Caki2 (cell line): ENCODE measurements at regions not wholly inside any gene's neighbourhood (a gene's known extent, or its start where the extent isn't known, plus 50 kb on each side); places are given as distances from the start of the nearest gene placed in this dataset.
A peak's percentile ranks its signal among the peaks of the same experiment; 100 is the strongest.

Experiments used
- DNase-seq: peaks from one replicate; pipeline ENCODE4 v3.0.0-alpha.2; 2015; ENCODE audit warnings: low read depth
- in situ Hi-C: cut with HindIII; loops from 2 replicates; pipeline ENCODE4 v1.10.0; 2016; ENCODE audit warnings: low sequenced_read_pairs, low pct_unique_long_range_greater_than_20kb, mixed read lengths

DNA sequence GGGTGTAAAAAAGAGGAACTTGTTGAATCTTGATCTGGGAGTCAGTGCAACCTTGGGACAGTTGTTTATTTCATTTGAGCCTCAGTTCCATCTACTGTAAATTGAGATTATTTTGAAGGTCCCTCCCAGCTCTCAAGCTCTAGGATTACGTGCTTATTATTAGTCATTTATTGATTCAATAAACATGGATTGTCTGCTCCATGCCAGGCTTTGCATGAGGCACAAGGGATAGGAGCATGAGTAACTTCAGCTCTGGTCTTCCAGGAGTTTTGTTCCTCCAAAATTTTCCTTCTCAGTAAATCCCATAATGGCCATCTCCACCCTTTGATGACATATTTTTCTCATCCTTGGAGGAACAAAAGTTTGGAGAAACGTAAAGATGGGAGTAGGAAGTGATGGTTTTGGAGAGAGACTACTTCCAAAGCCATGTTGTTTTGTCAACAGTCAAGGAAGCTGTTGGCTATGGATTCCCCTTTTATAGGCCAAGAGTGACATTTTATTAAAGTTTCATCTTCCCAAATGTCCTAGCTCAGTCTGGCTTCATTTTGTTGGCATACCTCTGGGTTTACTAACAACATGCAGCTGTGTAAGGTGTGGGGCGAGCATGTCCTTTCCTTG is 244.6 kb downstream of the DMRT2 start:
- in situ Hi-C loops = no loop called here
- DNase-seq = no peak

GRCh38 chr9:1296331-1296730 is 246.2 kb downstream of the DMRT2 start:
- in situ Hi-C loops = no loop called here
- no peak for DNase-seq

GRCh38 chr9:1298046-1298445 is 247.9 kb downstream of the DMRT2 start:
- in situ Hi-C loops = no loop called here
- no peak for DNase-seq

DNA sequence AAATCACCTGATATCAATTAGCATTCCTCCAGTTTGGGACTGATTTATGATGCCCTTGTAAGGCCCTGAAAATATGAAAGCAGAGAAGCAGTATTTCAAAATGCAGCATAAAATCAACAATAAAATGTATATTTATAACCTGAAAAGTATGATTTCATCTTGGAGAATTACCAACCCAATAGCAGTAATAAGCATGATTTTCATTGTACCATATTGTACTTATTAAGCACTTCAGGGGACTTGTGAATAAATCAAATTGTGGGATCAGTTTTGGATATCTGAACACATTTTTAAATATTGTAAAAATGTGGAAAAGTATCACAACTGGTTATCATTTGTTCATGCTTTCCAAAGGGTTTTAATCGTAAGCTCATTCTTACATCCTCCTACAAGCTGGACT is 250.8 kb downstream of the DMRT2 start:
- in situ Hi-C loops = no loop called here
- DNase-seq = no peak

GRCh38 chr9:1303932-1304331 is 253.8 kb downstream of the DMRT2 start:
- in situ Hi-C loops = no loop called here
- no peak for DNase-seq

GRCh38 chr9:1311462-1312042 is 261.4 kb downstream of the DMRT2 start:
- DNase-seq = no peak
- in situ Hi-C loops = no loop called here

DNA sequence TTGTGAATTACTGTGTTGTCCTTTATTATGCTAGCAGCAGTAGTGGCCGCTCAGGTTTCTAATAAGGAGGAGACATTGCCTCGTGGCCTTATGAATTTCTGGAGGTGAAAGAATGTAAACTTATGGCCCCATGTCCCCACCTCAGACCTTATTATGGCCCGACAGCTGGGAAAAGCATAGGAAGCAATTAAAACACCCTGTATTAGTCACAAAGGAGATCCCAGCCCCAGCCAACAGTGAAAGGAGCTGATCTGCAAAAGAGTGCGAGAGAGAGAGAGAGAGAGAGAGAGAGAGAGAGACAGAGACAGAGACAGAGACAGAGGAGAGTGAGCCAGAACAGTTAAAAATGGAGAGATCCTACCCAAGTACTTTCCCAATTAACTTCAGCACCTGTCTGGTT is 269.3 kb downstream of the DMRT2 start:
- in situ Hi-C loops = no loop called here
- DNase-seq = no peak

DNA sequence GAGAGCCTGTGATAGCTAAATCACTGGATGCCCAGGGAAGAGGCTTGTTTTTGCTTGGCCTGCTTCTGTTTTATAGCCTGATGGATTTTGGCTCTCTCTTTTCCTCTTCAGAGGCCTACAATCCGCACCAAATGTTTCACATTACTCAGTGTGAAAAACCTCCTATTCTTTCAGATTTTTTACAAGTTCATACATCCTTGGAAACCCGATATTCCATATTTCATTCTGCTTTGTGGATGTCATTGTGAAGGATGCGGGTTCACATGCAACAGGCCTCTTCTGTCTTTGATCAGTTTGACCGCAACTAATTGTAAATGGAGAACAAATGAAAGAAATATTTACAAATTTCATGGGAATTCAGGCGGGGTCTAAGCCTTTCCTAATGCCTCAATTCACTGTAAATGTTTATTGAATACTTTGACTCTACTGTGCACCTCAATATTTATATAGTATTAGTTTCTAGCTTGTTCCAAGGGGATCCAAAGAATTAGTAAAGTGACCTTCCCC is 269.9 kb downstream of the DMRT2 start:
- in situ Hi-C loops = no loop called here

DNA sequence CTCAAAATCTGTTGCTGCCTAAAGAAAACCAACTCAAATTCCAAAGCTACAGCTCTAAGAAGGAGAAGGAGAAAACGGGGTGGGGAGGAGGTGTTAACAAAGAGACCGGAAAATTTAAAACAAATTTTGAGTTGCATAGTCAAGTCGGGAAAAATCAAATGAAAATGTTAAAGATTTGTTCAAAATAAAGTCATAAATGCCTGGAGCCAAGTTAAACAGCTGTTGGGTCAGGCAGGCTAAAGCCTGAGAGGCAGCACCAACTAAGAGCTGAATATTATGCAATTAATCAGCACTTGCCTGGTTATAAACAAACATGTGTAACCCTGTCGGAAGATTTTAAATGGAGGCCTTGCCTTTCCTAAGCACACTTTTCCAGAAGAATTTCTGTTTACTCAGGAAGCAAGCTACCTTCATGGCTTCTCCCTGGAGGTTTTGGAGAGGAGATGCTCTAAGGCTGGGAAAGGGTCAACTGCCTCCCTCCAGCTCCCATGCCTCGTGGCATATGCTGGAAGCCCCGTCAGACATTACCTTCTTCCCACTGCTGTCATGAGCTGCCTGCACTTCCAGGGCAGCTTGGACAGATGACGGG is 270.5 kb downstream of the DMRT2 start:
- DNase-seq = no peak
- in situ Hi-C loops = no loop called here

More for the DNA sequence above, 269.9 kb downstream of the DMRT2 start:
- DNase-seq = no peak

- in situ Hi-C loops = no loop called here
- DNase-seq = no peak
These were observed 277.3 kb downstream of the DMRT2 start for GRCh38 chr9:1327467-1327866.

DNA sequence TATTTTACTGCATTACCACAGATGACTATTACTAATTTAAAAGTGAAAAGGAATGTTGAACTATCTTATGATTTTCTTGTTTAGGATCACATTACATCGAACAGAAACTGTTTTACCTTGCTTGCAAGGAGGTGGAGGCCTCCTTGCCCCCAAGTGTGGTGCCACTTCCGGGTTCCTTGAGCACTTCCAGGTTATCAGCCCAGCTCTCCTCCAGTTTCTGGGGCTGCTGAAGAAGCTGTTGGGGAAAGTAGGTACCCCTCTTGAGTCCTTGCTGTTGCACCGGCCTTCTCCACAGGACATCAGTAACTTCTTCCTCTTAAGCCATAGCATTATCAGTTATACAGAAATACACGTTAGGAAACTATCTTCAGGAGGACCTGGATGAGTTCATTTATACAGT is 278.2 kb downstream of the DMRT2 start:
- DNase-seq = no peak
- in situ Hi-C loops = no loop called here

DNA sequence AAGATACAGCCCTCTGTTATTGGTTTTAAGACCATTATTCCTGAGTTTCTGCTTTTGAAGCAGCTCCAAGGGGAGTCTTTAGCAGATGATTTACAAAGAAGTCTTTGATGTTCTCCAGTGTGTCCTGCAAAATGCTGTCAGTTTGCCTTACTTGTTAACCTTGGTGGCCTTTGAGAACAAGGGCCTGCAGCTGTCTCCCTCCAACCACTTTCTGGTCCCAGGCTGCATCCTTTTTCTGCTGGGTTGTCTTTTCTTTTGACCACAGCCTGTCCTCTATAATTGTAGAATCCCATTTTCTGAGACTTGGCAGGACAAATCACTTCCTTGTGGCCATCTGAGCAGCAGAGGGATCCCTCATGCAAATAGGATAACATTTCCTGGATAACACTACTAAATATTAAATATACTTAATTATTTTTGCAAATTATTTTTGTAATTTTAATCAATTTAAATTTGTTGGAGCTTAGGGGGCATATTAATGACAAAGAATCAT is 281.4 kb downstream of the DMRT2 start:
- DNase-seq = no peak
- in situ Hi-C loops = no loop called here

DNA sequence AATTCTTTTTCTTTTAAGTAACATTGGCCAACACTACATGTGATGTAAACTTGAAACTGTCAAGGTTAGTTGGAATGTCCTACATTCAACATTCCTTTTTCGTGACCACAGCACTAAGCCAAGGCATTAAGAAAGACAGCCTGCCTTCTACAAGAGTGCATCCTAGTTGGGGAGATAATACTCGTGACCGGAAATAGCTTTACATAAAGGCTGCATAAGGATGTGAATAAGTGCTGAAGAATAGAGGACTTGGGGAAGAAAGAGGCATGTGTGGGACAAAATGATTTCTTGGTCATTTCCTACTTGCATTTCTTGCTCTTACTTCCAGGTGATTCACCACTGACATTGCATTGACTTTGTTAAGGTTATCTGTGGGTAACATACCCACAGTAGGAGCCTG is 282.0 kb downstream of the DMRT2 start:
- no peak for DNase-seq
- in situ Hi-C loops = no loop called here

- DNase-seq = no peak
- in situ Hi-C loops = no loop called here
These were observed 285.0 kb downstream of the DMRT2 start for GRCh38 chr9:1335174-1335573.

DNA sequence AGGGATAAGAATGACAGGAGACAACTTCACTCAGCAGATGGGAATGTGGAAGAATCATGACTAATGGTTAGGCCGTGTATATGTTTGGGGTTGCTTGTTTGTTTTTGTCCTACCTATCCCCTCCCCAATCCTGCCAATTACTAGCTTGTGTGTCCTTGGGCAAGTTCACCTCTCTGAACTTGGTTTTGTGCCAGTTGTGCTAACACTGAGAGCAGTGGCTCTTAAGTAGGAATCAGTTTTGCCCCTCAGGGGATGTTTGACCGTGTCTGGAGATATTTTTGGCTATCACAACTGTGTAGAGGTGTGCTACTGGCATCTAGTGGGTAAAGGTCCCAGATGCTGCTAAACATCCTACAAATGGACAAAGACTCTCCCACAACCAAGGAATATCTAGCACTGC is 287.0 kb downstream of the DMRT2 start:
- DNase-seq = no peak
- in situ Hi-C loops = no loop called here

- in situ Hi-C loops = no loop called here
- DNase-seq = no peak
These were observed 290.2 kb downstream of the DMRT2 start for GRCh38 chr9:1340390-1340789.

DNA sequence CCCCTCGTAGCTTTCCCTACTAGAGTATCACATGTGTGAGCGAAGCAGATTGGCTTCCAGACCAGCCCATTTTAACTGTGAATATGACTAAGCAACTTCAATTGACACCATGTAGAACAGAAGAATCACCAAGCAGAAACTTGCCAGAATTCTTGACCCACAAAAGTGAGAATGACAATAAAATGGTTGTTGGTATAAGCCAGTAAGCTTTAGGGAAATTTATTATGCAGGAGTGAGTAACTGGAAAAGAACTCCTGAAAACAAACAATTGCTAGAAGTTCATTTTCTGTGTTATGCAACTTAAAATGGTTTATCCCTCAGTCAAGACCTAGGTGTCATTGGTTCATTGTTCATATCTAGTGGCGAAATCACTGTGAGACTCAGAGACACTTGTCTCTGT is 303.1 kb downstream of the DMRT2 start:
- in situ Hi-C loops = no loop called here
- DNase-seq = peak; percentile 0

GRCh38 chr9:1354086-1354485 is 303.9 kb downstream of the DMRT2 start:
- DNase-seq = no peak
- in situ Hi-C loops = no loop called here

DNA sequence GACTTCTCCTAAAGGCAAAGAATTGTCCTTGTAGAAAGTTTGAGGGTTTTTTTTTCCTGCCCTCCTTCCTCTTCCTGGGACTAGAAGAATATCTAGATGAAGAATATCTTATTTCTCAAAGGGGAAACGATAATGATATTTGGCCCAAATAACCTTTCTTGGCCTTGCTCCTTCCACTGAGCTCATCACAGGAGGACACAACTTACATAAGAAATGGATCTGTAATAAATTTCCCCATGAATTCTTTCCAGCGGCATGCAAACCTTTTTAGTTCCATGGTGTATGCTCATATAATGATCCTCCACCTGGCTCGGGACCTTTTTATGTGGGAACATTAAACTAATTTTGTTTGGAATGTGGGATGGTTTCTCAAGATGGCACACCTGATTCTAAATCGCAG is 304.4 kb downstream of the DMRT2 start:
- no peak for DNase-seq
- in situ Hi-C loops = no loop called here

GRCh38 chr9:1355656-1356055 is 305.5 kb downstream of the DMRT2 start:
- no peak for DNase-seq
- in situ Hi-C loops = no loop called here
